SU-DHL-6 (cell line): ENCODE measurements at regions not wholly inside any gene's neighbourhood (a gene's known extent, or its start where the extent isn't known, plus 50 kb on each side); places are given as distances from the start of the nearest gene placed in this dataset.

Source experiments
- EZH2phosphoT487 ChIP-seq: fragments of 200-600 bp; sonication (generic), shearing (Covaris generic); conservative IDR thresholded peaks from 2 replicates; pipeline ENCODE4 v1.6.1; 2018; ENCODE audit warnings: mild to moderate bottlenecking, antibody characterized with exemption, low read length, moderate library complexity, mixed read lengths
- TF ChIP-seq, protein P1 (sequence below): fragments of 200-600 bp; sonication (generic); IDR thresholded peaks from one replicate; pipeline ENCODE4 v1.5.1; 2017; ENCODE audit warnings: antibody characterized with exemption, mild to moderate bottlenecking, low read length, moderate library complexity; ENCODE audit not compliant: insufficient read depth, poor library complexity, severe bottlenecking

DNA sequence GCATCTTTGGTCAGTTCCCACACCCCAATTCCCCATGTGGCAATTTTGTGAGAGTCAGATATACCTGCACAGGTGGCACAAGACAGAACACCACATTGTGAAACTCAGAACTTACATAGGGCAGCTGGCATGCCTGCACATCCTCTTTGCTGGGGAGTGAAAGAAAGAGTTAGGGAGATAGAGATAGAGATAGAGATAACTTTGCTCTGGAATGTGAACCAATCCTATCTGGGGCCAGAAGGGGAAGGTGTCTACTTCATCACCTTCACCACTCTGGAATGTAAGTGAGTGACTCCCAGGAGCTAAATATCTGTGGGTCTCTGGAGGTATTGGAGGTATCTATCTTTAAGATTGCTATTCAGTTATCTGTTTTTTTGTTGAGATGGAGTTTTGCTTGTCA is 289.2 kb downstream of the OGFRL1 start:
- TF ChIP-seq, protein P1, sequence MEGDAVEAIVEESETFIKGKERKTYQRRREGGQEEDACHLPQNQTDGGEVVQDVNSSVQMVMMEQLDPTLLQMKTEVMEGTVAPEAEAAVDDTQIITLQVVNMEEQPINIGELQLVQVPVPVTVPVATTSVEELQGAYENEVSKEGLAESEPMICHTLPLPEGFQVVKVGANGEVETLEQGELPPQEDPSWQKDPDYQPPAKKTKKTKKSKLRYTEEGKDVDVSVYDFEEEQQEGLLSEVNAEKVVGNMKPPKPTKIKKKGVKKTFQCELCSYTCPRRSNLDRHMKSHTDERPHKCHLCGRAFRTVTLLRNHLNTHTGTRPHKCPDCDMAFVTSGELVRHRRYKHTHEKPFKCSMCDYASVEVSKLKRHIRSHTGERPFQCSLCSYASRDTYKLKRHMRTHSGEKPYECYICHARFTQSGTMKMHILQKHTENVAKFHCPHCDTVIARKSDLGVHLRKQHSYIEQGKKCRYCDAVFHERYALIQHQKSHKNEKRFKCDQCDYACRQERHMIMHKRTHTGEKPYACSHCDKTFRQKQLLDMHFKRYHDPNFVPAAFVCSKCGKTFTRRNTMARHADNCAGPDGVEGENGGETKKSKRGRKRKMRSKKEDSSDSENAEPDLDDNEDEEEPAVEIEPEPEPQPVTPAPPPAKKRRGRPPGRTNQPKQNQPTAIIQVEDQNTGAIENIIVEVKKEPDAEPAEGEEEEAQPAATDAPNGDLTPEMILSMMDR, result no peak
- no peak for TF ChIP-seq EZH2phosphoT487
